ENCODE measurements at regions not wholly inside any gene's neighbourhood (a gene's known extent, or its start where the extent isn't known, plus 50 kb on each side); places are given as distances from the start of the nearest gene placed in this dataset.
"Not testable (repeated sequence)": the region's sequence is repeated elsewhere in the genome, so short reads cannot be mapped to it uniquely, and the experiment has no call there.

DNA sequence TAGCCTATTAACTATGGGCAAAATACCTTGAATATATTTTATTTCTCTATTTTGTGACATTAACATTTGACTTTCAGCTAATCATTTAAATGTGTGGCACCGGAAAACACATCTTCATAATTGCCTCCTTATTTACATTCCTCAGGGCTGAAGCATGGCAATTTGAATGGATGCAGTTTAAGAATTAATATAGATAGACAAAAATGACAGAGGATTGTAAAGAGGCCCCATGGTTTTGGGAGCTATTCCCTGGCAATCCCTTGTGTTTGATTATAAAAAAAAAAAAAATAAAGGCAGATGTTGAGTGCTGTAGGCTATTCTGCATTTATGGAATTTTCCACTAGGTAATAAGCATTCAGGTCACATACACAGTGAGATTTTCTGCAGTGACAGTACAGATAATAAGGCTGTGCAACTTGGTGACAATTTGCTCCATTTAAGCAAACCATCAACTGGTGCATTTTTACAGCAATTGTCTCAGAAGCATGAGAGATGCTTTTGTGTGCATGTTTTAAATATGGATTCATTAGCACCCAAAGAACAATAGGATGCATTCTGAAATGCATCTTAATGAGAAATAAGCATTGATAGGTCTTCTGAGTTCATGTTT is 123.2 kb upstream of the SLC38A4 start:
- no peak for DNase-seq

GRCh38 chr12:46950094-46950493 is 124.3 kb upstream of the SLC38A4 start:
- no peak for DNase-seq

DNA sequence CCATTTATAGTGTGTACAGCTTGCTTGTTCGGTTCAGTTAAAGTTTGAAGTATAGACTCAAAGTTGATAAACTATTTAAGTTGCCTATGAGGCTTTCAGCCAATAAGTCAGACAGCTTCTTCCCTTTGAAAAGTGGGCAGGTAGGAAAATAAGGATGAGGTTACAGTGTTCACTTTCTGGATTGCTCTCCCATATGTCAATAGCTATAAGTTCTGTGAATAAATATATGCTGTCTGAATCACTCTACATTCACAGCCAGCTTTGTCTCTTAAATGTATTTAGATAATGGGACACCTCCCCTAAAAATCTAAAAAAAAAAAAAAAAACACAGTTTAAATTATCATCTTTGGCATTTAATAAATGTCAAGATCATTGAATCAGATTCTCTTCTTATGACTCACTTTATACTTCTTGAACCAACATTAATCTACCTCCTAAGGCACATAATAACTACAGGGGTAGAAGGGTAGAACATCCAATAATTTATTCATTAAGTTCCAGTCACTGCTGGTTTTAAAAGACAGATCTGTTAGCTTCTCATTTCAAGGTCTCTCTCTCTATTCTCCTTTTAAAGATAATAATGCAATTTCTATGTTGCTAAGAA is 126.4 kb upstream of the PCED1B start:
- no peak for DNase-seq

DNA sequence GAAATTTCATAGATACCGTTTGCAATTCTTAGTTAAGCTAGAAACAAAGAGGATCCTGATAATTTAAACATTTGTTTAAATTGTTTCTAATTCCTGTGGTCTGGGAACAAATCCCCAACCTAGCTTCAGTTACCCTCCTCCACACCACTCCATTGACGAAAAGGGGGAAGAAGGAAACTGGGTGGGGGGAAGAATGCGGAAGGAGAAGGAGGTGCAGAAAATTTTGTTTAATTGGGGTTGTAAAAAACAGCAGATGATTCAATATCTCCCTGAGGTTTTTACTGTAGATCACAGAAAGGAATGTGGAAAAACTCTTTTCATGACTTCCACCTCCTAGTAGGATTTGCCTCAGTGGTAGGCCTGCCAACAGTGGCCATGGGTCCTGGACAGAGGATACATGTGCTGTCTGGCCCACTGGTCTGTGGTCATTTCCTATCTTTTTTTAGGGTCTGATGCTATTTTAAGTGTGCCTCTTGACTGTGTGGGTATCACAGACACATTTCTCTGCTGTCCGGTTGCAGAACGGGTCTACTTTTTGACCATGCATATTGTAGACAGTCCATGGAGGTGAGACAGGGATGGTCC is 122.9 kb upstream of the PCED1B start:
- no peak for DNase-seq

DNA sequence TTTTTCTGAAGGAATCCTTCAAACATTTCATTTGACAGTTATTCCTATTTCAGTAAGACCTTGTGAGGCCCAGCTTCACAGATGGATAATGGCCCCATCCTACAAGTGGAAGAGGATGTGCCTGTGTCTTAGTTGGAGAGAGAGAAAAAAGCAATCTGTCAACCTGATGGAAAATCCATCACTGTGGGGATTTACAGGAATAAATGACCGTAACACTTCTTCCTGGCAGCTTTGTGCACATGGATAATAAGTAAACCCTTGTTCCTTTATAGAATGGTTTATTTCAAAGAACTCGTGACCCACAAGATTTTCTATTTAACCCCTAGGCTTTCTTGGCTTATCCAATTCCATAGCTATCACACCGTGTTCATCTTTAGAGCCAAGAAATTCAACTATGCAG is 121.4 kb upstream of the PCED1B start:
- no peak for DNase-seq

DNA sequence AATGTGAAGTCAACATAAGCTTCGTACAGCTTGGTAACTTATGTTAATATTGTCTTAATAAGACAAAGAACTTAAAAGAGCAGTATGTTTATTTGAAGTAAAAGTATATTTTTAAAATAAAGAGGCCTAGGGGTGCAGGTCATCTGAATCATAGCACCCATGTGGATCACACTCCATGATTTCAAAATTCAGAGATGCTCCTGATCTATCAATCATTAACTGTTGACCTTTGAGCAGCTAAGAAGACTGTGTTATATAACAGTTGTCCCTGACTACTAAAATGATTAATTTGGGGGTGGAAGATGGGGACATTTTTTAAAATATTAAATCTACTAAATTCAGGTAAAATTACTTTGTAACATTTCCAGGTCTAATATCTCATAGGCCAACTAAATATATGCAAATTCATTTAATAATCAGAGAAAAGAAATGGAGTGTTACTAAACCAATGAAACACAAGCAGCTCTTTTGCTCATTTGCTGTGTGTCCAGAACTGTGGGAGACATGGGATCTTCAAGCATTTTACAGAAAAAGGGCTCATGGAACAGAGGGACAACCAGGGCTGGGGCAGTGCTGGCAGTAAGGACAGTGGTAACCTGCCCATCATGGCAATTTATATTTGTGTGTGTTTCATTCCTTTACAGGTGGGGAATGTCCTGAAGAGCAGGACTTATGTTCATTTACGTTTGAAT is 120.7 kb upstream of the PCED1B start:
- no peak for DNase-seq

GRCh38 chr12:46959502-46959901 is 119.9 kb upstream of the PCED1B start:
- no peak for DNase-seq

DNA sequence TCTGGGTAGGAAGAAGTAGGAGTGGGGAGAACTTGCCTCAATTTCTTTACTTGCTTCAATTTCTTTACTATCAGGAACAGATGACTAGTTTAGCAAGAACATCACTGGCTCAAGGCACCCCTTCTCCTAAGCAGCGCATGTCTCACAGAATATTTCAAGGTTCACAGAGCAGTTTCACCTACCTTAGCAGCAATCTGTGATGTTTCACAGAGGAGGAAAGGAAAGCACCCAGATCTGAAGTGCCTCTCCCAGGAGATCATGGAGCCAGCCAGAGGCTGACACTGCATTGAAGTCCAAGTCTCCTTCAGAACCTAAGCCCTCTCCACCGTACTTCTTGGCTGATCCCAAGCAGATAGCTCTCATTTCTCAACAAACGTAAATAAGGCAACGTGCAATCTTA is 118.7 kb upstream of the PCED1B start:
- no peak for DNase-seq

DNA sequence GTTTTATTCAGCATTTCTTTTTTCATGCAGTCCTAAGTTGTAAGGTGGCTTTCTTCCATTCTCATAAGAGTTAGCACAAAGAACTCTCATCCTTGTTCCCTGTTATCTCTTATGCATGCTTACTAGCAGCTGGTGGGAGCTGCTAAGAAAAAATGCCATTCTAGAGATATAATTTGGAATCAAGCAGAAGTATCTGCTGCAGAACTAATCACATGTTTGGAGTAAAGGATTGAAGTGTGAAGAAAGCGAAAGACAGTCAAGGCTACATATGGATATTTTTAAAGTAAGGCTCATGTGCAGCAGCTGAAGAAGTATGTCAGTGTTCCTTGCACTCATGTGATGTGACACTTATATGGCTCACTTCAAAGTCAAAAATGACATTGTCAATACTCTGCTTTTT is 116.2 kb upstream of the PCED1B start:
- DNase-seq: no peak

- no peak for DNase-seq
These were observed 115.1 kb upstream of the PCED1B start for GRCh38 chr12:46963977-46964971.

DNA sequence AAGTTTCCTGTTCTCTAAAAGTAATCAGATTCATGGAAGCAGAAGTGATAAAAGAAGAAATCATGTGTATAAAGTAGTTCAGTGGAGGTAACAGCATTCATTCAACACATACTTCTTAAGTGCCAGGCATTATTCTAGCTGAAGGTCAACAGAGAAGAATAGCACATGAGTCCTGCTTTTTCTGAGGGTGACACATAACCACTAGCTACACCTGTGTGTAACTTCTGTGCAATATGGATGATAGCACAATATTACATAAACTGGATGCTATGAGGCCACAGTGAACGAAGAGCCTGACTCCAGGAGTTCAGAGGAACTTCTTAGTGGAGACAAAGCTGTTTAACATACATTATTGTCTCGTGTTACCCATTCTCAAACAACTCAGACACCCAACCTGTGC is 114.3 kb upstream of the PCED1B start:
- DNase-seq: no peak

GRCh38 chr12:46965880-46966279 is 113.5 kb upstream of the PCED1B start:
- DNase-seq: no peak

DNA sequence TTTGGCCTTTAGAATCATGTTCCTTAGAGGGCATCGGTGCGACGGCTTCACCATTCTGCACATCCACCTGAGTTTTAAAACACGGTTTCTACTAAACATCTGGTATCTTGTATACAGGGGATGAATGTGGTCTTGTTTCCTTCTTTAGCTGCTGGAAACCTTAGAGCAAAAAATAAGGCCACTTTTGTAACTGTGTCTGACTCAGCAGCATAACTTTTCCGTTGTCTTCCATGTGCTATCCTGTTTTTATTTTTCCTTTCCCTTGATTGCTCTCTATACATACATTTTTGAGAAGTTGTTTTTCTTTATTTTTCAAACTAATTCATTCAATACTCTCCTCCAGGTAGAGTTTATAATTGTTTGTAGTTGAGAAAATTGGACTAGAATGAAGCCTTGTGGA is 108.8 kb upstream of the PCED1B start:
- DNase-seq: no peak

- not testable (repeated sequence) for DNase-seq
These were observed 105.5 kb upstream of the PCED1B start for GRCh38 chr12:46973937-46974336.

GRCh38 chr12:46977871-46978375 is 101.5 kb upstream of the PCED1B start:
- no peak for DNase-seq

- no peak for DNase-seq
These were observed 97.8 kb upstream of the PCED1B start for GRCh38 chr12:46981622-46982021.

DNA sequence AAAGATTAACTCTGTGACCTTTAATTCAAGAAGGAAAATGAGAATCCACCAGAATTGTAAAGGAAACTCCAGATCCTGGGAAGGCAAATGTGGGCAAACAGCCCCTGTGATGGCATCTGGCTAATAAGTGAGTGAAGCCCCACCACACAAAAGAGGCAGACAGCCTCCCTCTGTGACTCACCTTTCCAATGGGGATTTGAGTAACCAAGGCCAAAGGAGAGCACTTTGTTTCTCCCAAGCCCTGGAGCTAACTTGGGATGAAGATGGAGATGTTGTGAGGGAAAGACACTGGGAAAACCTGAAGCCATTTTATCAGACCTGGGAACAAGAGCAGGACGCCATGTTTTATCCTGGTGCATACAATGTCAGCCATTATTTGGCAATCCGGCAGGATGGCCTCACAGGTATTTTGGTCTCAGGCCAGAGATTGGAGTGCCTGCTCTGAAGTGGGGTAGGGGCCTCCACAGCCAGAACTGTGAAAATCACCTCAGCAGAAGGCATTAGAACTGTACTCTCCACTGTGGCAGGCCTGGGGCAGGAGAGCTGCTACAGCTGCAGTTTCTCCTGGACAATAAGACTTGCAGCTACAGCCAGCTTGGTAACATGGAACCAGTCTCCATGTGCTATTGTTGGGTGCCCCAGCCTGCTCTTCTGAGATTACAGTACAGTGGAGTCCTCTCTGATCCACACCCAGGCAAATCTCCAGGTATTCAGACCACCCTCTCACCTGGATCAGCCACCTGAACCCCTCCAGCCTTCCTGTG is 96.6 kb upstream of the PCED1B start:
- DNase-seq: no peak

DNA sequence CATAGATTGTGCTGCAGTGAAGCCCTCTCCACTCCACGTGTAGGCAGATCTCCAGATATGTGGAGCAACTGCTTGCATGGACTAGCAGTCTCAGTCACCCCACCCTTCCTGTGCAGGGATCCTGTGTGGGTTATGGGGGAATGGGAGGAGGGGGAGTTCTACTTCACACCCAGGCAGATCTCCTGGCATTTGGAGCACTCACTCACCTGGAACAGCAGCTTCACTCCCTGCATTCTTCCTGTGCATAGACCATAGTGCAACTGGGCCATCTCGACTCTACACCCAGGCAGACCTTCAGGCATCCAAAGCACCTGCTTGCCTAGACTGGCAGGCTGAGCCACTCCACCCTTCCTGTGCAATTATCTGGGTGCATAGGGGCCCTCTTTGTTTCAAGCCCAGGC is 96.0 kb upstream of the PCED1B start:
- no peak for DNase-seq

DNA sequence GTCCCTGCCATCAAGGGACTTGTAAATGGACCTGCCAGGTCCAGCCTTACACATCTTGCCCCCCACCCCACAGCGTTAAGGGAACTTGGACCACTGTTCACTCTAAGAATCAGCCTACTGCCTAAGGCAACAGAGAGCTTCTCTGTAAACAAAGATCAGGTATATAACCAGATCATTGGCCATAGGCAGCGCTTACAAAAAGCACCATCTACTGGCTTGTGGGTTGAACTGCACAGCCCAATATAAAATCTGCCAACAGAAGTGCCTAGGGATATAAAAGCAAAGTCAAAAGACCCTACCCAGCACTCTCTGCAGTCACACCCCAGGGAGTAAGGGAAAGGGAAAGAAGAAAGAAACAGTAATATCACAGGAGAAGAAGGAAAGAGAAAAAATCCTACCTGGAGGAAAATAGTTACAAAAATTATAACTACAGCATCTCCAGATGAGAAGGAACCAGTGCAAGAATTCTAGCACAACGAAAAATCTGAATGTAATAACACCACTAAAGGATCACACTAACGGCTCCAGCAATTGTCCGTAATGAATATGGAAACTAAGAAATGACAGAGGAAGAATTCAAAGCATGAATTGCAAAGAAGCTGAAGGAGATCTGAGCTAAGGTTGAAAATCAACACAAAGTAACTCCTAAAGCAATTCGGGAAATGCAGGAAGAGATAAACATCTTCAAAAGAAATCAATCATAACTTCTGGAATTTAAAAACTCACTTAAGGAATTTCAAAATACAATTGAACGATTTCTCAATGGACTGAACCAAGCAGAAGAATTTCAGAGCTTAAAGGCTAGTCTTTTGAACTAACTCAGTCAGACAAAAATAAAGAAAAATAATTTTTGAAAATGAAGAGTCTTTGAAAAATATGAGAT is 95.2 kb upstream of the PCED1B start:
- no peak for DNase-seq

DNA sequence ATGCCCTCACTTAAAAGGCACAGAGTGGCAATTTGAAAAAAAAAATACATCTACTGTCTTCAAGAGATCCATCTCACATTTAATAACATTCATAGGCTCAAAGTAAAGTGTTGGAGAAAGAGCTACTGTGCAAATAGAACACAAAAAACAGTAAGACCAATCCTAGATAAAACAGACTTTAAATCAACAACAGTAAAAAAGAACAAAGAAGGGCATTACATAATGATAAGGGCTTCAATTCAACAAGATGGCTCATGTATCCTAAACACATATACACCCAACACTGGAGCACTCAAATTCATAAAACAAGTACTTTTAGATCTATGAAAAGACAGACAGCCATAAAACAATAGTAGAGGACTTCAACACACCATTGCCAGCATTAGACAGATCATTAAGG is 93.6 kb upstream of the PCED1B start:
- DNase-seq: no peak

- not testable (repeated sequence) for DNase-seq
These were observed 91.3 kb upstream of the PCED1B start for GRCh38 chr12:46988122-46988521.

All from NCI-H1694 treated with DMSO at 0.1 percent for 48 hours (cell line).